CD14-positive monocyte (primary cell): ENCODE measurements at regions not wholly inside any gene's neighbourhood (a gene's known extent, or its start where the extent isn't known, plus 50 kb on each side); places are given as distances from the start of the nearest gene placed in this dataset.

Experiments used
- DNase-seq, 3 donors: peaks; one replicate each; pipeline ENCODE4 v3.0.0-alpha.2; 2011 to 2022
- H2AFZ ChIP-seq: 2 replicates; pipeline ENCODE4 v1.6.0; 2012; ENCODE audit warnings: mild to moderate bottlenecking, low read depth, low read length, inconsistent platforms; ENCODE audit not compliant: insufficient read depth, poor library complexity, severe bottlenecking
- H3K27ac ChIP-seq, 2 donors: 1 replicate in 1 of 2; 2 replicates in 1 of 2; pipeline ENCODE4 v1.5.1; 2012 to 2013; ENCODE audit warnings: low read length in 2 of 2, control low read depth in 1 of 2, inconsistent platforms in 1 of 2, low read depth in 1 of 2, mild to moderate bottlenecking in 1 of 2
- H3K27me3 ChIP-seq, 2 donors: one replicate each; pipeline versions ENCODE4 v1.6.0 to v1.6.1; 2011 to 2013; ENCODE audit warnings: low read length in 2 of 2; ENCODE audit not compliant: control insufficient read depth in 2 of 2, insufficient read depth in 2 of 2
- H3K36me3 ChIP-seq, 2 donors: replicated peaks in 1 of 2; 1 replicate in 1 of 2; 2 replicates in 1 of 2; pipeline versions ENCODE4 v1.5.1 to v1.6.1; 2012 to 2013; ENCODE audit warnings: low read length in 2 of 2, control low read depth in 1 of 2, inconsistent platforms in 1 of 2, mild to moderate bottlenecking in 1 of 2; ENCODE audit not compliant: insufficient read depth in 2 of 2, control insufficient read depth in 1 of 2
- H3K4me1 ChIP-seq, 2 donors: 1 replicate in 1 of 2; 2 replicates in 1 of 2; pipeline versions ENCODE4 v1.5.1 to v1.6.1; 2012 to 2013; ENCODE audit warnings: low read length in 2 of 2, control low read depth in 1 of 2, inconsistent platforms in 1 of 2, mild to moderate bottlenecking in 1 of 2, moderate library complexity in 1 of 2; ENCODE audit not compliant: insufficient read depth in 2 of 2, control insufficient read depth in 1 of 2
- H3K4me2 ChIP-seq: replicated peaks from 2 replicates; pipeline ENCODE3; 2012; ENCODE audit warnings: low read length, moderate library complexity, mild to moderate bottlenecking; ENCODE audit not compliant: poor library complexity, severe bottlenecking; ENCODE audit errors: extremely low read depth
- H3K4me3 ChIP-seq, 3 experiments: fragments of 200-600 bp in 1 of 3; sonication (generic) in 1 of 3; replicated peaks in 1 of 3; 1 replicate in 2 of 3; 2 replicates in 1 of 3; pipeline ENCODE4 v1.5.1; 2011 to 2013; ENCODE audit warnings: low read length in 3 of 3, mild to moderate bottlenecking in 3 of 3, control low read depth in 2 of 3, low read depth in 2 of 3, inconsistent platforms in 1 of 3, moderate library complexity in 1 of 3
- H3K79me2 ChIP-seq: 2 replicates; pipeline ENCODE4 v1.6.0; 2012; ENCODE audit warnings: mild to moderate bottlenecking, control low read depth, inconsistent platforms, low read length, moderate library complexity; ENCODE audit not compliant: insufficient read depth
- H3K9ac ChIP-seq: 2 replicates; pipeline ENCODE4 v1.6.0; 2017; ENCODE audit warnings: low read length, mild to moderate bottlenecking; ENCODE audit not compliant: insufficient read depth, poor library complexity, severe bottlenecking
- H3K9me3 ChIP-seq, 2 donors: replicated peaks in 1 of 2; 1 replicate in 1 of 2; 2 replicates in 1 of 2; pipeline versions ENCODE4 v1.5.1 to v1.6.1; 2012 to 2013; ENCODE audit warnings: low read length in 2 of 2, control low read depth in 1 of 2; ENCODE audit not compliant: control insufficient read depth in 1 of 2, insufficient read depth in 1 of 2
- H4K20me1 ChIP-seq: 2 replicates; pipeline ENCODE4 v1.6.0; 2012; ENCODE audit warnings: mild to moderate bottlenecking, low read length, control low read depth, moderate library complexity; ENCODE audit not compliant: insufficient read depth
- H3K27ac Mint-ChIP-seq, 7 donors: one replicate each; pipeline ENCODE4 v1.8.0; 2020; ENCODE audit warnings: mild to moderate bottlenecking in 7 of 7, mixed read lengths in 7 of 7, moderate library complexity in 6 of 7, inconsistent platforms in 2 of 7
- H3K27me3 Mint-ChIP-seq, 3 donors: one replicate each; pipeline ENCODE4 v1.8.0; 2021 to 2022; ENCODE audit warnings: low read depth in 3 of 3, mild to moderate bottlenecking in 3 of 3, mixed read lengths in 3 of 3, moderate library complexity in 3 of 3, inconsistent platforms in 1 of 3
- H3K36me3 Mint-ChIP-seq, 2 donors: one replicate each; pipeline ENCODE4 v1.8.0; 2020; ENCODE audit warnings: mixed read lengths in 2 of 2, inconsistent platforms in 1 of 2, mild to moderate bottlenecking in 1 of 2
- H3K4me1 Mint-ChIP-seq: one replicate; pipeline ENCODE4 v1.8.0; 2020; ENCODE audit warnings: mild to moderate bottlenecking, mixed read lengths
- H3K4me3 Mint-ChIP-seq, 2 donors: one replicate each; pipeline ENCODE4 v1.8.0; 2020; ENCODE audit warnings: mild to moderate bottlenecking in 2 of 2, mixed read lengths in 2 of 2, moderate library complexity in 1 of 2
- H3K9me3 Mint-ChIP-seq, 7 donors: one replicate each; pipeline ENCODE4 v1.8.0; 2020 to 2022; ENCODE audit warnings: mixed read lengths in 7 of 7, mild to moderate bottlenecking in 6 of 7, moderate library complexity in 6 of 7, inconsistent platforms in 2 of 7
- CTCF ChIP-seq: fragments of 200-600 bp; IDR thresholded peaks from one replicate; pipeline ENCODE4 v1.8.0; 2022; ENCODE audit warnings: antibody characterized with exemption, mild to moderate bottlenecking
- WGBS: methylation state at CpG from one replicate; pipeline ENCODE4 v1.1.5; 2013; ENCODE audit warnings: missing lambda C conversion rate; ENCODE audit not compliant: insufficient coverage; 5-methylcytosine and 5-hydroxymethylcytosine counted together
- intact Hi-C, 2 donors: fragments of 100-400 bp; cut with micrococcal nuclease; formaldehyde crosslinking; loops; one replicate each; pipeline versions ENCODE4 v1.15.0 to v1.15.1; 2023

GRCh38 chr14:80378084-80378690 is 166.9 kb upstream of the DIO2 start:
- Histone ChIP-seq H4K20me1 (no peaks in the 10 kb centered on the region), H3K4me1 (no peaks in the 10 kb centered on the region), H3K4me2 (no peak overlapping the region), H3K79me2 (no peaks in the 10 kb centered on the region), H3K36me3 (no peaks in the 10 kb centered on the region), H3K27ac (no peak overlapping the region), H3K9me3 (peaks cover 0 to 3% of the 10 kb centered on the region in 2 donors), H3K9ac (no peak overlapping the region), H3K4me3 (no peak overlapping the region), H2AFZ (no peak overlapping the region), H3K27me3 (no peaks in the 10 kb centered on the region)
- 90% methylated on average over 6 of the region's 9 CpGs for WGBS
- H3K27me3 Mint-ChIP-seq = peaks cover 1 to 2% (median 1%) of the 10 kb centered on the region in 3 donors
- no peak overlapping the region for H3K4me3 Mint-ChIP-seq
- DNase-seq = no peak
- TF ChIP-seq CTCF = no peak
- H3K4me1 Mint-ChIP-seq = no peaks in the 10 kb centered on the region
- peaks cover 0 to 18% (median 5%) of the 10 kb centered on the region in 7 donors for H3K9me3 Mint-ChIP-seq
- no peak overlapping the region for H3K27ac Mint-ChIP-seq
- intact Hi-C loops = no loop called here
- no peaks in the 10 kb centered on the region for H3K36me3 Mint-ChIP-seq

GRCh38 chr14:80364816-80365215 is 153.5 kb upstream of the DIO2 start:
- Histone ChIP-seq H3K27me3 (no peaks in the 10 kb centered on the region), H3K9me3 (no peaks in the 10 kb centered on the region), H3K4me1 (no peaks in the 10 kb centered on the region), H3K9ac (no peak overlapping the region), H3K27ac (no peak overlapping the region), H2AFZ (no peak overlapping the region), H3K79me2 (no peaks in the 10 kb centered on the region), H3K4me3 (no peak overlapping the region), H3K4me2 (no peak overlapping the region), H3K36me3 (no peaks in the 10 kb centered on the region), H4K20me1 (no peaks in the 10 kb centered on the region)
- intact Hi-C loops = no loop called here
- Mint-ChIP-seq H3K4me3 (no peak overlapping the region), H3K9me3 (peaks cover 0 to 3% (median 0%) of the 10 kb centered on the region in 7 donors), H3K4me1 (no peaks in the 10 kb centered on the region), H3K27ac (no peak overlapping the region), H3K36me3 (no peaks in the 10 kb centered on the region), H3K27me3 (peaks cover 0 to 3% (median 0%) of the 10 kb centered on the region in 3 donors)
- no peak for DNase-seq
- TF ChIP-seq CTCF = no peak
- WGBS = no CpG with 5 or more reads among the region's 2 CpGs
